H1 (cell line): ENCODE measurements at regions not wholly inside any gene's neighbourhood (a gene's known extent, or its start where the extent isn't known, plus 50 kb on each side); places are given as distances from the start of the nearest gene placed in this dataset.

Source experiments
- CTCF ChIA-PET: fragments of 300-600 bp; sonication (Branson Sonifier 250); formaldehyde crosslinking; loops from one replicate; lab custom pipeline; 2021; ENCODE audit not compliant: partially characterized antibody; lab: Charles Lee
- POLR2A ChIA-PET: fragments of 300-600 bp; sonication (Branson Sonifier 250); formaldehyde crosslinking; loops from one replicate; lab custom pipeline; 2021; ENCODE audit warnings: inconsistent platforms; ENCODE audit not compliant: partially characterized antibody; lab: Charles Lee
- DNase-seq, 2 experiments: peaks; one replicate each; pipeline versions ENCODE4 v3.0.0 to v3.0.0-alpha.2; 2010 to 2022; ENCODE audit warnings: low spot score in 2 of 2, low read depth in 1 of 2, mixed read lengths in 1 of 2
- FAIRE-seq: peaks from 2 replicates; lab custom pipeline; 2011; peaks lifted over from hg19 to GRCh38; lab: Jason Lieb, UNC
- H2AFZ ChIP-seq: 2 replicates; pipeline ENCODE4 v1.8.1; 2012; ENCODE audit warnings: low read length, inconsistent platforms
- H2AK5ac ChIP-seq: 2 replicates; pipeline ENCODE4 v1.6.1; 2013; ENCODE audit warnings: low read depth, low read length
- H2BK120ac ChIP-seq: replicated peaks from 2 replicates; pipeline ENCODE3; 2013; ENCODE audit warnings: low read depth, low read length, inconsistent platforms
- H2BK12ac ChIP-seq: 2 replicates; pipeline ENCODE4 v1.6.1; 2013; ENCODE audit warnings: low read depth, low read length
- H2BK15ac ChIP-seq: 2 replicates; pipeline ENCODE4 v1.6.1; 2013; ENCODE audit warnings: low read length
- H2BK20ac ChIP-seq: 2 replicates; pipeline ENCODE4 v1.6.1; 2013; ENCODE audit warnings: low read length
- H2BK5ac ChIP-seq: 2 replicates; pipeline ENCODE4 v1.6.1; 2013; ENCODE audit warnings: low read depth, low read length
- H3K14ac ChIP-seq: 2 replicates; pipeline ENCODE4 v1.6.1; 2013; ENCODE audit warnings: inconsistent platforms; ENCODE audit not compliant: insufficient read length
- H3K18ac ChIP-seq: 2 replicates; pipeline ENCODE4 v1.6.1; 2013; ENCODE audit warnings: low read length; ENCODE audit errors: extremely low read depth
- H3K23ac ChIP-seq: 2 replicates; pipeline ENCODE4 v1.6.1; 2013; ENCODE audit warnings: inconsistent platforms; ENCODE audit not compliant: insufficient read length
- H3K23me2 ChIP-seq: 2 replicates; pipeline ENCODE4 v1.6.1; 2013; ENCODE audit warnings: low read depth, low read length
- H3K27ac ChIP-seq: 2 replicates; pipeline ENCODE4 v1.6.1; 2011; ENCODE audit warnings: low read depth, low read length, inconsistent platforms
- H3K27me3 ChIP-seq, 4 experiments: replicated peaks in 1 of 4; 1 replicate in 1 of 4; 2 replicates in 3 of 4; pipeline versions ENCODE4 v1.6.1 to v1.8.1; 2011 to 2013; ENCODE audit warnings: low read length in 3 of 4, mild to moderate bottlenecking in 3 of 4, inconsistent platforms in 2 of 4, mixed read lengths in 2 of 4, moderate library complexity in 1 of 4; ENCODE audit not compliant: control insufficient read depth in 3 of 4, insufficient read depth in 3 of 4; ENCODE audit errors: extremely low read depth in 1 of 4
- H3K36me3 ChIP-seq, 4 experiments: 2 replicates each; pipeline versions ENCODE4 v1.6.1 to v1.8.1; 2011 to 2013; ENCODE audit warnings: mild to moderate bottlenecking in 4 of 4, low read length in 3 of 4, moderate library complexity in 2 of 4, control low read depth in 1 of 4, inconsistent platforms in 1 of 4; ENCODE audit not compliant: insufficient read depth in 4 of 4, control insufficient read depth in 2 of 4
- H3K4ac ChIP-seq: replicated peaks from 2 replicates; pipeline ENCODE3; 2013; ENCODE audit warnings: low read length, low read depth, mixed read lengths, inconsistent platforms; ENCODE audit not compliant: insufficient read length
- H3K4me1 ChIP-seq, 4 experiments: replicated peaks in 1 of 4; 1 replicate in 1 of 4; 2 replicates in 3 of 4; pipeline versions ENCODE4 v1.6.1 to v1.8.1; 2011 to 2013; ENCODE audit warnings: low read length in 3 of 4, inconsistent platforms in 2 of 4, mixed read lengths in 1 of 4; ENCODE audit not compliant: insufficient read depth in 4 of 4, control insufficient read depth in 3 of 4
- H3K4me2 ChIP-seq, 2 experiments: 2 replicates each; pipeline versions ENCODE4 v1.6.1 to v1.8.1; 2011 to 2013; ENCODE audit warnings: low read depth in 2 of 2, low read length in 2 of 2, control low read depth in 1 of 2, inconsistent platforms in 1 of 2, mild to moderate bottlenecking in 1 of 2; ENCODE audit not compliant: insufficient read depth in 1 of 2
- H3K4me3 ChIP-seq, 4 experiments: fragments of 200-600, 300-600 bp in 1 of 4; sonication (generic), shearing (Covaris generic), sonication (Bioruptor Twin) in 1 of 4; 2 replicates each; pipeline versions ENCODE4 v1.5.1 to v1.8.1; 2011 to 2016; ENCODE audit warnings: low read length in 4 of 4, low read depth in 3 of 4, control low read depth in 2 of 4, inconsistent platforms in 2 of 4, mild to moderate bottlenecking in 2 of 4, mixed read lengths in 1 of 4, moderate library complexity in 1 of 4; ENCODE audit not compliant: insufficient read depth in 2 of 4; ENCODE audit errors: extremely low read depth in 1 of 4
- H3K56ac ChIP-seq: replicated peaks from 2 replicates; pipeline ENCODE3; 2013; ENCODE audit warnings: low read depth, mild to moderate bottlenecking, mixed read lengths, low read length, inconsistent platforms; ENCODE audit not compliant: insufficient read length
- H3K79me1 ChIP-seq: 2 replicates; pipeline ENCODE4 v1.6.1; 2013; ENCODE audit warnings: low read depth, low read length, control low read depth
- H3K79me2 ChIP-seq, 2 experiments: 2 replicates each; pipeline versions ENCODE4 v1.6.1 to v1.8.1; 2012 to 2013; ENCODE audit warnings: low read length in 2 of 2, mild to moderate bottlenecking in 2 of 2, inconsistent platforms in 1 of 2; ENCODE audit not compliant: insufficient read depth in 2 of 2, control insufficient read depth in 1 of 2
- H3K9ac ChIP-seq, 4 experiments: replicated peaks in 1 of 4; 1 replicate in 1 of 4; 2 replicates in 3 of 4; pipeline versions ENCODE4 v1.6.1 to v1.8.1; 2011 to 2013; ENCODE audit warnings: low read depth in 3 of 4, low read length in 3 of 4, control low read depth in 2 of 4, mild to moderate bottlenecking in 2 of 4, moderate library complexity in 2 of 4, inconsistent platforms in 1 of 4; ENCODE audit errors: extremely low read depth in 1 of 4
- H3K9me3 ChIP-seq, 2 experiments: 2 replicates each; pipeline versions ENCODE4 v1.6.1 to v1.8.1; 2012 to 2013; ENCODE audit warnings: mild to moderate bottlenecking in 2 of 2, moderate library complexity in 2 of 2, control low read depth in 1 of 2, inconsistent platforms in 1 of 2, low read depth in 1 of 2, low read length in 1 of 2, mixed read lengths in 1 of 2; ENCODE audit not compliant: insufficient read depth in 2 of 2
- H4K20me1 ChIP-seq, 2 experiments: replicated peaks in 1 of 2; 2 replicates each; pipeline versions ENCODE3 to v1.8.1; 2011 to 2013; ENCODE audit warnings: inconsistent platforms in 2 of 2, low read length in 2 of 2, mild to moderate bottlenecking in 1 of 2; ENCODE audit not compliant: insufficient read depth in 2 of 2, control insufficient read depth in 1 of 2
- H4K5ac ChIP-seq: 2 replicates; pipeline ENCODE4 v1.6.1; 2013; ENCODE audit warnings: low read length, low read depth, mixed read lengths, inconsistent platforms; ENCODE audit not compliant: insufficient read length
- H4K8ac ChIP-seq: 2 replicates; pipeline ENCODE4 v1.8.0; 2013; ENCODE audit warnings: mild to moderate bottlenecking, moderate library complexity, low read length, inconsistent platforms; ENCODE audit not compliant: insufficient read depth; ENCODE audit errors: extremely low read depth
- H4K91ac ChIP-seq: replicated peaks from 2 replicates; pipeline ENCODE3; 2013; ENCODE audit warnings: low read length, mixed read lengths, inconsistent platforms; ENCODE audit not compliant: insufficient read length
- ASH2L ChIP-seq: fragments of 200-600, 300-600 bp; sonication (generic); IDR thresholded peaks from one replicate; pipeline ENCODE4 v1.7.1; 2017; ENCODE audit warnings: low read length
- BRCA1 ChIP-seq: IDR thresholded peaks from 2 replicates; pipeline ENCODE4 v1.6.1; 2012; ENCODE audit warnings: low read depth, low read length, improper control_type of control experiment
- CHD1 ChIP-seq: IDR thresholded peaks from 2 replicates; pipeline ENCODE4 v1.6.1; 2012; ENCODE audit warnings: low read depth, low read length, improper control_type of control experiment
- CHD2 ChIP-seq: IDR thresholded peaks from 2 replicates; pipeline ENCODE4 v1.6.1; 2012; ENCODE audit warnings: low read length, improper control_type of control experiment
- EGR1 ChIP-seq: IDR thresholded peaks from 2 replicates; pipeline ENCODE4 v1.6.1; 2011; ENCODE audit warnings: low read depth, low read length, borderline replicate concordance
- KDM4A ChIP-seq: IDR thresholded peaks from one replicate; pipeline ENCODE4 v1.7.1; 2012; ENCODE audit warnings: low read depth, mild to moderate bottlenecking, moderate library complexity, low read length, inconsistent platforms; ENCODE audit not compliant: severe bottlenecking
- POLR2AphosphoS5 ChIP-seq: IDR thresholded peaks from 2 replicates; pipeline ENCODE4 v1.6.1; 2011; ENCODE audit warnings: low read depth, low read length
- POU5F1 ChIP-seq: IDR thresholded peaks from 2 replicates; pipeline ENCODE4 v1.6.1; 2011; ENCODE audit warnings: low read depth, mild to moderate bottlenecking, low read length, moderate library complexity
- RBBP5 ChIP-seq: IDR thresholded peaks from 2 replicates; pipeline ENCODE4 v1.7.1; 2012; ENCODE audit warnings: low read depth, mild to moderate bottlenecking, inconsistent platforms, low read length, moderate library complexity, borderline replicate concordance
- RFX5 ChIP-seq: IDR thresholded peaks from 2 replicates; pipeline ENCODE4 v1.6.1; 2011; ENCODE audit warnings: low read depth, low read length, improper control_type of control experiment, borderline replicate concordance
- RNF2 ChIP-seq: fragments of 200-900, 300-1000 bp; sonication (generic); IDR thresholded peaks from 2 replicates; pipeline ENCODE4 v1.7.1; 2016; ENCODE audit warnings: borderline replicate concordance, low read depth, mild to moderate bottlenecking, antibody characterized with exemption, low read length; ENCODE audit not compliant: poor library complexity, severe bottlenecking; ENCODE audit errors: missing control alignments
- SIN3A ChIP-seq, 2 experiments: IDR thresholded peaks in 1 of 2; conservative IDR thresholded peaks in 1 of 2; 2 replicates each; pipeline ENCODE4 v1.6.1; 2011 to 2012; ENCODE audit warnings: low read length in 2 of 2, improper control_type of control experiment in 1 of 2, low read depth in 1 of 2, mild to moderate bottlenecking in 1 of 2
- SUZ12 ChIP-seq: fragments of 200-600 bp; sonication (generic); IDR thresholded peaks from 2 replicates; pipeline ENCODE4 v1.6.1; 2012; ENCODE audit warnings: mild to moderate bottlenecking, inconsistent platforms, low read length, moderate library complexity, mixed read lengths
- TBP ChIP-seq: IDR thresholded peaks from 2 replicates; pipeline ENCODE4 v1.6.1; 2011; ENCODE audit warnings: low read depth, low read length, improper control_type of control experiment
- YY1 ChIP-seq: IDR thresholded peaks from 2 replicates; pipeline ENCODE4 v1.6.1; 2011; ENCODE audit warnings: low read depth, mild to moderate bottlenecking, low read length
- WGBS, 2 experiments: shearing (Covaris generic) in 1 of 2; methylation state at CpG; one replicate each; pipeline versions ENCODE4 v1.1.6 to v1.1.7; 2013 to 2015; ENCODE audit warnings: low lambda C conversion rate in 2 of 2, mixed read lengths in 2 of 2, inconsistent platforms in 1 of 2, low coverage in 1 of 2, missing lambda C conversion rate in 1 of 2; ENCODE audit not compliant: insufficient replicate concordance in 2 of 2, insufficient coverage in 1 of 2, insufficient read length in 1 of 2; ENCODE audit errors: extremely low coverage in 1 of 2, missing lambda C conversion rate in 1 of 2; 5-methylcytosine and 5-hydroxymethylcytosine counted together

- CTCF ChIA-PET: interaction anchor here (0.6 to 1.4 kb wide), 3 partner anchors 12 to 454 kb away, joined by 4 to 5 read pairs (median 4); no protein-coding TSS in a partner anchor
- H3K79me2 ChIP-seq: no peaks in the 10 kb centered on the region
- TF ChIP-seq SIN3A (conservative IDR thresholded peaks at IDR 0.05 in 1 of 2, IDR thresholded peaks at IDR 0.05 in 1 of 2; ENCODE audit: low read depth in 1 of 2, low read length in 2 of 2) (no peak), POLR2AphosphoS5 (no peak), RFX5 (no peak), CHD1 (no peak), CHD2 (no peak), EGR1 (no peak), RBBP5 (no peak), ASH2L (no peak), TBP (no peak), BRCA1 (no peak), RNF2 (no peak), YY1 (no peak), KDM4A (no peak), SUZ12 (no peak), POU5F1 (no peak)
Measured at GRCh38 chr9:86549401-86549811, 195.2 kb upstream of the TUT7 start.

More at GRCh38 chr9:86549401-86549811, 195.2 kb upstream of the TUT7 start:
- Histone ChIP-seq H2AK5ac (no peak overlapping the region), H3K9me3 (no peaks in the 10 kb centered on the region), H3K9ac (no peak overlapping the region), H3K23me2 (no peaks in the 10 kb centered on the region), H3K27ac (no peak overlapping the region), H3K23ac (no peak overlapping the region), H3K4me3 (no peak overlapping the region), H3K14ac (no peak overlapping the region), H3K36me3 (no peaks in the 10 kb centered on the region), H2BK12ac (no peak overlapping the region), H4K8ac (no peak overlapping the region), H2BK15ac (no peak overlapping the region), H2BK120ac (no peak overlapping the region), H4K20me1 (no peaks in the 10 kb centered on the region), H3K18ac (no peak overlapping the region), H4K5ac (no peak overlapping the region), H3K4ac (no peak overlapping the region), H3K4me1 (peaks cover 0 to 14% (median 11%) of the 10 kb centered on the region in 4 experiments; a peak in 4 of 7 replicates), H2AFZ (0 out of 2 replicates have a peak overlapping the region, but pooled peaks have one; percentile 10), H2BK20ac (no peak overlapping the region), H3K27me3 (no peaks in the 10 kb centered on the region), H3K79me1 (no peaks in the 10 kb centered on the region), H3K56ac (no peak overlapping the region), H3K4me2 (no peak overlapping the region), H4K91ac (no peak overlapping the region), H2BK5ac (no peak overlapping the region)
- FAIRE-seq (no peak), DNase-seq (no peak)
- POLR2A ChIA-PET: no interaction called here
- 95% methylated on average over 2 of the region's 2 CpGs; no CpG with 5 or more reads in 1 of the 2 experiments for WGBS, 2 experiments
